ENCODE measurements at regions not wholly inside any gene's neighbourhood (a gene's known extent, or its start where the extent isn't known, plus 50 kb on each side); places are given as distances from the start of the nearest gene placed in this dataset.

DNA sequence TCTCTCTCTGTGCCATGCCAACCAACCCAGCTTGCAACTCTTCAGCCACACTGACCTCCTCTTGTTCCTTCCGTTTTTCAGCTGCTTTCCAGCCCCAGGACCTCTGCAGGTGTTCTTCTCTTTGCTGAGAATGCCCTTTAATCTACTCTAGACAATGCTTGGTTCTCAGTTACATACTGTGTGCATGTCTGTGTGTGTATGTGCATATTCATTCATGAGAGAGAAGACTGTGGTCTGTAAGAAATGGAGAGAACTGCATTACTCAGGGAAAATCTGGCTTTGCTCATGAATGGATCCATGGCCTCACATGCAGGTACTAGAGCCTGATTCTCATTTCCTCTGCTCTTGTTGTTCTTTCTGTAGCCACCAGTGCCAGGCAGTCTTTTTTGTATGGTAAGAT lies 636.9 kb upstream of the TENM3 start:
- TF ChIP-seq POLR2A (IDR thresholded peaks at IDR 0.05; ENCODE audit: low read depth, low read length) = no peak
- TF ChIP-seq POLR2AphosphoS5 (IDR thresholded peaks at IDR 0.05; ENCODE audit: low read depth, low read length) = no peak
